ENCODE measurements at regions not wholly inside any gene's neighbourhood (a gene's known extent, or its start where the extent isn't known, plus 50 kb on each side); places are given as distances from the start of the nearest gene placed in this dataset.

GRCh38 chr5:143614831-143615230, 197.1 kb upstream of the HMHB1 start:
- no peak for TF ChIP-seq POLR2AphosphoS5 (IDR thresholded peaks at IDR 0.05; ENCODE audit: borderline replicate concordance, low read depth, low read length)
- TF ChIP-seq EZH2 (IDR thresholded peaks at IDR 0.05) = no peak

Data from SK-N-MC (cell line).